H1 (cell line): ENCODE measurements at regions not wholly inside any gene's neighbourhood (a gene's known extent, or its start where the extent isn't known, plus 50 kb on each side); places are given as distances from the start of the nearest gene placed in this dataset.

ENCODE experiments used
- CTCF ChIA-PET: fragments of 300-600 bp; sonication (Branson Sonifier 250); formaldehyde crosslinking; loops from one replicate; lab custom pipeline; 2021; ENCODE audit not compliant: partially characterized antibody; lab: Charles Lee
- POLR2A ChIA-PET: fragments of 300-600 bp; sonication (Branson Sonifier 250); formaldehyde crosslinking; loops from one replicate; lab custom pipeline; 2021; ENCODE audit warnings: inconsistent platforms; ENCODE audit not compliant: partially characterized antibody; lab: Charles Lee
- DNase-seq, 2 experiments: peaks; one replicate each; pipeline versions ENCODE4 v3.0.0 to v3.0.0-alpha.2; 2010 to 2022; ENCODE audit warnings: low spot score in 2 of 2, low read depth in 1 of 2, mixed read lengths in 1 of 2
- FAIRE-seq: peaks from 2 replicates; lab custom pipeline; 2011; peaks lifted over from hg19 to GRCh38; lab: Jason Lieb, UNC
- H2AFZ ChIP-seq: 2 replicates; pipeline ENCODE4 v1.8.1; 2012; ENCODE audit warnings: low read length, inconsistent platforms
- H2AK5ac ChIP-seq: 2 replicates; pipeline ENCODE4 v1.6.1; 2013; ENCODE audit warnings: low read depth, low read length
- H2BK120ac ChIP-seq: replicated peaks from 2 replicates; pipeline ENCODE3; 2013; ENCODE audit warnings: low read depth, low read length, inconsistent platforms
- H2BK12ac ChIP-seq: 2 replicates; pipeline ENCODE4 v1.6.1; 2013; ENCODE audit warnings: low read depth, low read length
- H2BK15ac ChIP-seq: 2 replicates; pipeline ENCODE4 v1.6.1; 2013; ENCODE audit warnings: low read length
- H2BK20ac ChIP-seq: 2 replicates; pipeline ENCODE4 v1.6.1; 2013; ENCODE audit warnings: low read length
- H2BK5ac ChIP-seq: 2 replicates; pipeline ENCODE4 v1.6.1; 2013; ENCODE audit warnings: low read depth, low read length
- H3K14ac ChIP-seq: 2 replicates; pipeline ENCODE4 v1.6.1; 2013; ENCODE audit warnings: inconsistent platforms; ENCODE audit not compliant: insufficient read length
- H3K18ac ChIP-seq: 2 replicates; pipeline ENCODE4 v1.6.1; 2013; ENCODE audit warnings: low read length; ENCODE audit errors: extremely low read depth
- H3K23ac ChIP-seq: 2 replicates; pipeline ENCODE4 v1.6.1; 2013; ENCODE audit warnings: inconsistent platforms; ENCODE audit not compliant: insufficient read length
- H3K23me2 ChIP-seq: 2 replicates; pipeline ENCODE4 v1.6.1; 2013; ENCODE audit warnings: low read depth, low read length
- H3K27ac ChIP-seq: 2 replicates; pipeline ENCODE4 v1.6.1; 2011; ENCODE audit warnings: low read depth, low read length, inconsistent platforms
- H3K27me3 ChIP-seq, 4 experiments: replicated peaks in 1 of 4; 1 replicate in 1 of 4; 2 replicates in 3 of 4; pipeline versions ENCODE4 v1.6.1 to v1.8.1; 2011 to 2013; ENCODE audit warnings: low read length in 3 of 4, mild to moderate bottlenecking in 3 of 4, inconsistent platforms in 2 of 4, mixed read lengths in 2 of 4, moderate library complexity in 1 of 4; ENCODE audit not compliant: control insufficient read depth in 3 of 4, insufficient read depth in 3 of 4; ENCODE audit errors: extremely low read depth in 1 of 4
- H3K36me3 ChIP-seq, 4 experiments: 2 replicates each; pipeline versions ENCODE4 v1.6.1 to v1.8.1; 2011 to 2013; ENCODE audit warnings: mild to moderate bottlenecking in 4 of 4, low read length in 3 of 4, moderate library complexity in 2 of 4, control low read depth in 1 of 4, inconsistent platforms in 1 of 4; ENCODE audit not compliant: insufficient read depth in 4 of 4, control insufficient read depth in 2 of 4
- H3K4ac ChIP-seq: replicated peaks from 2 replicates; pipeline ENCODE3; 2013; ENCODE audit warnings: low read length, low read depth, mixed read lengths, inconsistent platforms; ENCODE audit not compliant: insufficient read length
- H3K4me1 ChIP-seq, 4 experiments: replicated peaks in 1 of 4; 1 replicate in 1 of 4; 2 replicates in 3 of 4; pipeline versions ENCODE4 v1.6.1 to v1.8.1; 2011 to 2013; ENCODE audit warnings: low read length in 3 of 4, inconsistent platforms in 2 of 4, mixed read lengths in 1 of 4; ENCODE audit not compliant: insufficient read depth in 4 of 4, control insufficient read depth in 3 of 4
- H3K4me2 ChIP-seq, 2 experiments: 2 replicates each; pipeline versions ENCODE4 v1.6.1 to v1.8.1; 2011 to 2013; ENCODE audit warnings: low read depth in 2 of 2, low read length in 2 of 2, control low read depth in 1 of 2, inconsistent platforms in 1 of 2, mild to moderate bottlenecking in 1 of 2; ENCODE audit not compliant: insufficient read depth in 1 of 2
- H3K4me3 ChIP-seq, 4 experiments: fragments of 200-600, 300-600 bp in 1 of 4; sonication (generic), shearing (Covaris generic), sonication (Bioruptor Twin) in 1 of 4; 2 replicates each; pipeline versions ENCODE4 v1.5.1 to v1.8.1; 2011 to 2016; ENCODE audit warnings: low read length in 4 of 4, low read depth in 3 of 4, control low read depth in 2 of 4, inconsistent platforms in 2 of 4, mild to moderate bottlenecking in 2 of 4, mixed read lengths in 1 of 4, moderate library complexity in 1 of 4; ENCODE audit not compliant: insufficient read depth in 2 of 4; ENCODE audit errors: extremely low read depth in 1 of 4
- H3K56ac ChIP-seq: replicated peaks from 2 replicates; pipeline ENCODE3; 2013; ENCODE audit warnings: low read depth, mild to moderate bottlenecking, mixed read lengths, low read length, inconsistent platforms; ENCODE audit not compliant: insufficient read length
- H3K79me1 ChIP-seq: 2 replicates; pipeline ENCODE4 v1.6.1; 2013; ENCODE audit warnings: low read depth, low read length, control low read depth
- H3K79me2 ChIP-seq, 2 experiments: 2 replicates each; pipeline versions ENCODE4 v1.6.1 to v1.8.1; 2012 to 2013; ENCODE audit warnings: low read length in 2 of 2, mild to moderate bottlenecking in 2 of 2, inconsistent platforms in 1 of 2; ENCODE audit not compliant: insufficient read depth in 2 of 2, control insufficient read depth in 1 of 2
- H3K9ac ChIP-seq, 4 experiments: replicated peaks in 1 of 4; 1 replicate in 1 of 4; 2 replicates in 3 of 4; pipeline versions ENCODE4 v1.6.1 to v1.8.1; 2011 to 2013; ENCODE audit warnings: low read depth in 3 of 4, low read length in 3 of 4, control low read depth in 2 of 4, mild to moderate bottlenecking in 2 of 4, moderate library complexity in 2 of 4, inconsistent platforms in 1 of 4; ENCODE audit errors: extremely low read depth in 1 of 4
- H3K9me3 ChIP-seq, 2 experiments: 2 replicates each; pipeline versions ENCODE4 v1.6.1 to v1.8.1; 2012 to 2013; ENCODE audit warnings: mild to moderate bottlenecking in 2 of 2, moderate library complexity in 2 of 2, control low read depth in 1 of 2, inconsistent platforms in 1 of 2, low read depth in 1 of 2, low read length in 1 of 2, mixed read lengths in 1 of 2; ENCODE audit not compliant: insufficient read depth in 2 of 2
- H4K20me1 ChIP-seq, 2 experiments: replicated peaks in 1 of 2; 2 replicates each; pipeline versions ENCODE3 to v1.8.1; 2011 to 2013; ENCODE audit warnings: inconsistent platforms in 2 of 2, low read length in 2 of 2, mild to moderate bottlenecking in 1 of 2; ENCODE audit not compliant: insufficient read depth in 2 of 2, control insufficient read depth in 1 of 2
- H4K5ac ChIP-seq: 2 replicates; pipeline ENCODE4 v1.6.1; 2013; ENCODE audit warnings: low read length, low read depth, mixed read lengths, inconsistent platforms; ENCODE audit not compliant: insufficient read length
- H4K8ac ChIP-seq: 2 replicates; pipeline ENCODE4 v1.8.0; 2013; ENCODE audit warnings: mild to moderate bottlenecking, moderate library complexity, low read length, inconsistent platforms; ENCODE audit not compliant: insufficient read depth; ENCODE audit errors: extremely low read depth
- H4K91ac ChIP-seq: replicated peaks from 2 replicates; pipeline ENCODE3; 2013; ENCODE audit warnings: low read length, mixed read lengths, inconsistent platforms; ENCODE audit not compliant: insufficient read length
- JUND ChIP-seq: IDR thresholded peaks from 2 replicates; pipeline ENCODE4 v1.6.1; 2011; ENCODE audit warnings: mild to moderate bottlenecking, improper control_type of control experiment, low read length
- KDM1A ChIP-seq: fragments of 200-600, 300-600 bp; sonication (generic); IDR thresholded peaks from 2 replicates; pipeline ENCODE4 v1.7.1; 2016; ENCODE audit warnings: mild to moderate bottlenecking, low read length, borderline replicate concordance
- PHF8 ChIP-seq: fragments of 200-600 bp; sonication (generic); conservative IDR thresholded peaks from 2 replicates; pipeline ENCODE4 v1.7.1; 2012; ENCODE audit warnings: low read depth, mild to moderate bottlenecking, inconsistent platforms, low read length, moderate library complexity
- POLR2A ChIP-seq, 2 experiments: IDR thresholded peaks; 1 replicate in 1 of 2; 2 replicates in 1 of 2; pipeline ENCODE4 v1.6.1; 2011; ENCODE audit warnings: low read depth in 2 of 2, low read length in 2 of 2, mild to moderate bottlenecking in 2 of 2; ENCODE audit errors: control extremely low read depth in 1 of 2
- SIN3A ChIP-seq, 2 experiments: IDR thresholded peaks in 1 of 2; conservative IDR thresholded peaks in 1 of 2; 2 replicates each; pipeline ENCODE4 v1.6.1; 2011 to 2012; ENCODE audit warnings: low read length in 2 of 2, improper control_type of control experiment in 1 of 2, low read depth in 1 of 2, mild to moderate bottlenecking in 1 of 2
- TAF7 ChIP-seq: optimal IDR thresholded peaks from 2 replicates; pipeline ENCODE3; 2011; ENCODE audit warnings: low read depth, mild to moderate bottlenecking, inconsistent platforms, low read length, moderate library complexity, borderline replicate concordance
- WGBS, 2 experiments: shearing (Covaris generic) in 1 of 2; methylation state at CpG; one replicate each; pipeline versions ENCODE4 v1.1.6 to v1.1.7; 2013 to 2015; ENCODE audit warnings: low lambda C conversion rate in 2 of 2, mixed read lengths in 2 of 2, inconsistent platforms in 1 of 2, low coverage in 1 of 2, missing lambda C conversion rate in 1 of 2; ENCODE audit not compliant: insufficient replicate concordance in 2 of 2, insufficient coverage in 1 of 2, insufficient read length in 1 of 2; ENCODE audit errors: extremely low coverage in 1 of 2, missing lambda C conversion rate in 1 of 2; 5-methylcytosine and 5-hydroxymethylcytosine counted together
- TF ChIP-seq, protein P1 (sequence below), 3 experiments: IDR thresholded peaks; 1 replicate in 2 of 3; 2 replicates in 1 of 3; pipeline versions ENCODE4 v1.5.1 to v1.6.1; 2011; ENCODE audit warnings: low read length in 3 of 3, mild to moderate bottlenecking in 3 of 3, inconsistent platforms in 2 of 3, low read depth in 1 of 3, moderate library complexity in 1 of 3; ENCODE audit not compliant: insufficient read depth in 1 of 3; ENCODE audit errors: control extremely low read depth in 1 of 3

DNA sequence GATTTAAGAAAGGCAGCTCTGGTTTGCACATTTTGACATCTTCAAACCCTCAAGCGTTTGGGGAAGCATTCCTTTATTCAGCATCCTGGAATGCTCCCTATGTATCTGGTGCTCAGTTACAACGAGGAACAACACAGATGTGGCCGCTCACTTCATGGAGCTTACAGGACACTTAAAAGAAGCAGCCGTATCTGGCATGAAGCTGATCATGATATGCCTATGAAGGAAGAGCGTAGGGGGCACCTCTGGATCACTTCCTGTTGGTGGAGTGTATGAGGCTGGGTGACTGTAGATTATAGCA lies 72.3 kb upstream of the TP53I11 start:
- DNase-seq (no peak), FAIRE-seq (no peak)
- no peaks in the 10 kb centered on the region for H3K79me1 ChIP-seq
- H3K23me2 ChIP-seq: no peaks in the 10 kb centered on the region
- H3K56ac ChIP-seq: no peak overlapping the region
- peaks cover 6 to 17% (median 12%) of the 10 kb centered on the region in 4 experiments; a peak in 6 of 7 replicates for H3K4me1 ChIP-seq
- H3K4me3 ChIP-seq: no peak overlapping the region
- no peak overlapping the region for H4K91ac ChIP-seq
- ChIA-PET POLR2A (no interaction called here), CTCF (interaction anchor here (0.6 to 5.6 kb wide), 19 partner anchors 9 to 95 kb away, joined by 3 to 41 read pairs (median 4); no protein-coding TSS in a partner anchor)
- no peak overlapping the region for H4K5ac ChIP-seq
- H2BK12ac ChIP-seq: no peak overlapping the region
- H3K23ac ChIP-seq: no peak overlapping the region
- H3K9me3 ChIP-seq: no peaks in the 10 kb centered on the region
- no peak overlapping the region for H2BK15ac ChIP-seq
- no peak overlapping the region for H3K27ac ChIP-seq
- no peaks in the 10 kb centered on the region for H3K79me2 ChIP-seq
- H3K14ac ChIP-seq: no peak overlapping the region
- no peak overlapping the region for H3K18ac ChIP-seq
- H2BK5ac ChIP-seq: no peak overlapping the region
- no peak overlapping the region for H2AFZ ChIP-seq
- H3K9ac ChIP-seq: no peak overlapping the region
- H3K27me3 ChIP-seq: no peaks in the 10 kb centered on the region
- no peaks in the 10 kb centered on the region for H4K20me1 ChIP-seq
- H2BK120ac ChIP-seq: no peak overlapping the region
- no peak overlapping the region for H3K4ac ChIP-seq
- no peak overlapping the region for H4K8ac ChIP-seq
- no peak overlapping the region for H2AK5ac ChIP-seq
- 71% methylated on average over 5 of the region's 5 CpGs; no CpG with 5 or more reads in 1 of the 2 experiments for WGBS, 2 experiments
- no peaks in the 10 kb centered on the region for H3K36me3 ChIP-seq
- H3K4me2 ChIP-seq: no peak overlapping the region
- no peak overlapping the region for H2BK20ac ChIP-seq
- no peak for TF ChIP-seq KDM1A
- no peak for TF ChIP-seq PHF8
- no peak for TF ChIP-seq JUND
- TF ChIP-seq SIN3A (conservative IDR thresholded peaks at IDR 0.05 in 1 of 2, IDR thresholded peaks at IDR 0.05 in 1 of 2; ENCODE audit: low read depth in 1 of 2, low read length in 2 of 2): no peak
- no peak for TF ChIP-seq TAF7
- no peak for TF ChIP-seq POLR2A (IDR thresholded peaks at IDR 0.05; ENCODE audit: control extremely low read depth in 1 of 2, low read depth in 2 of 2, low read length in 2 of 2)
- TF ChIP-seq, protein P1, sequence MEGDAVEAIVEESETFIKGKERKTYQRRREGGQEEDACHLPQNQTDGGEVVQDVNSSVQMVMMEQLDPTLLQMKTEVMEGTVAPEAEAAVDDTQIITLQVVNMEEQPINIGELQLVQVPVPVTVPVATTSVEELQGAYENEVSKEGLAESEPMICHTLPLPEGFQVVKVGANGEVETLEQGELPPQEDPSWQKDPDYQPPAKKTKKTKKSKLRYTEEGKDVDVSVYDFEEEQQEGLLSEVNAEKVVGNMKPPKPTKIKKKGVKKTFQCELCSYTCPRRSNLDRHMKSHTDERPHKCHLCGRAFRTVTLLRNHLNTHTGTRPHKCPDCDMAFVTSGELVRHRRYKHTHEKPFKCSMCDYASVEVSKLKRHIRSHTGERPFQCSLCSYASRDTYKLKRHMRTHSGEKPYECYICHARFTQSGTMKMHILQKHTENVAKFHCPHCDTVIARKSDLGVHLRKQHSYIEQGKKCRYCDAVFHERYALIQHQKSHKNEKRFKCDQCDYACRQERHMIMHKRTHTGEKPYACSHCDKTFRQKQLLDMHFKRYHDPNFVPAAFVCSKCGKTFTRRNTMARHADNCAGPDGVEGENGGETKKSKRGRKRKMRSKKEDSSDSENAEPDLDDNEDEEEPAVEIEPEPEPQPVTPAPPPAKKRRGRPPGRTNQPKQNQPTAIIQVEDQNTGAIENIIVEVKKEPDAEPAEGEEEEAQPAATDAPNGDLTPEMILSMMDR (IDR thresholded peaks at IDR 0.05; ENCODE audit: control extremely low read depth in 1 of 3, insufficient read depth in 1 of 3, low read depth in 1 of 3, low read length in 3 of 3): no peak
